Lower leg skin (tissue), 3 donors: ENCODE measurements at regions not wholly inside any gene's neighbourhood (a gene's known extent, or its start where the extent isn't known, plus 50 kb on each side); places are given as distances from the start of the nearest gene placed in this dataset.

Experiments used
- CTCF ChIP-seq, 3 donors: fragments of 450-650 bp; IDR thresholded peaks; one replicate each; pipeline ENCODE4 v1.5.1; 2016; ENCODE audit warnings: antibody characterized with exemption in 3 of 3, mild to moderate bottlenecking in 3 of 3, moderate library complexity in 2 of 3
- POLR2A ChIP-seq, 2 donors: fragments of 450-650 bp; IDR thresholded peaks; one replicate each; pipeline ENCODE4 v1.6.1; 2016 to 2017; ENCODE audit warnings: antibody characterized with exemption in 2 of 2, mild to moderate bottlenecking in 1 of 2, moderate library complexity in 1 of 2

- no peak for TF ChIP-seq CTCF (IDR thresholded peaks at IDR 0.05)
- TF ChIP-seq POLR2A (IDR thresholded peaks at IDR 0.05) = no peak
These were observed 340.3 kb upstream of the CDH5 start for GRCh38 chr16:66026211-66026610.
